NB4 (cell line): ENCODE measurements at regions not wholly inside any gene's neighbourhood (a gene's known extent, or its start where the extent isn't known, plus 50 kb on each side); places are given as distances from the start of the nearest gene placed in this dataset.

Experiments used
- MYC ChIP-seq: IDR thresholded peaks from 2 replicates; pipeline ENCODE4 v1.6.1; 2011; ENCODE audit warnings: low read depth, low read length
- POLR2A ChIP-seq: IDR thresholded peaks from 2 replicates; pipeline ENCODE4 v1.6.1; 2011; ENCODE audit warnings: mild to moderate bottlenecking; ENCODE audit not compliant: insufficient read length; ENCODE audit errors: extremely low read depth
- TF ChIP-seq, protein P1 (sequence below): IDR thresholded peaks from one replicate; pipeline ENCODE4 v1.5.1; 2012; ENCODE audit warnings: low read depth, low read length
- TF ChIP-seq, protein P2 (sequence below): IDR thresholded peaks from 2 replicates; pipeline ENCODE4 v1.6.1; 2011; ENCODE audit warnings: low read depth, low read length

- TF ChIP-seq, protein P1, sequence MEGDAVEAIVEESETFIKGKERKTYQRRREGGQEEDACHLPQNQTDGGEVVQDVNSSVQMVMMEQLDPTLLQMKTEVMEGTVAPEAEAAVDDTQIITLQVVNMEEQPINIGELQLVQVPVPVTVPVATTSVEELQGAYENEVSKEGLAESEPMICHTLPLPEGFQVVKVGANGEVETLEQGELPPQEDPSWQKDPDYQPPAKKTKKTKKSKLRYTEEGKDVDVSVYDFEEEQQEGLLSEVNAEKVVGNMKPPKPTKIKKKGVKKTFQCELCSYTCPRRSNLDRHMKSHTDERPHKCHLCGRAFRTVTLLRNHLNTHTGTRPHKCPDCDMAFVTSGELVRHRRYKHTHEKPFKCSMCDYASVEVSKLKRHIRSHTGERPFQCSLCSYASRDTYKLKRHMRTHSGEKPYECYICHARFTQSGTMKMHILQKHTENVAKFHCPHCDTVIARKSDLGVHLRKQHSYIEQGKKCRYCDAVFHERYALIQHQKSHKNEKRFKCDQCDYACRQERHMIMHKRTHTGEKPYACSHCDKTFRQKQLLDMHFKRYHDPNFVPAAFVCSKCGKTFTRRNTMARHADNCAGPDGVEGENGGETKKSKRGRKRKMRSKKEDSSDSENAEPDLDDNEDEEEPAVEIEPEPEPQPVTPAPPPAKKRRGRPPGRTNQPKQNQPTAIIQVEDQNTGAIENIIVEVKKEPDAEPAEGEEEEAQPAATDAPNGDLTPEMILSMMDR = no peak
- TF ChIP-seq POLR2A = no peak
- TF ChIP-seq, protein P2, sequence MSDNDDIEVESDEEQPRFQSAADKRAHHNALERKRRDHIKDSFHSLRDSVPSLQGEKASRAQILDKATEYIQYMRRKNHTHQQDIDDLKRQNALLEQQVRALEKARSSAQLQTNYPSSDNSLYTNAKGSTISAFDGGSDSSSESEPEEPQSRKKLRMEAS = no peak
- no peak for TF ChIP-seq MYC
Observed at GRCh38 chr2:225207471-225207870, 165.2 kb upstream of the DOCK10 start.
